Progenitor cell of endocrine pancreas (in vitro differentiated cells): ENCODE measurements at regions not wholly inside any gene's neighbourhood (a gene's known extent, or its start where the extent isn't known, plus 50 kb on each side); places are given as distances from the start of the nearest gene placed in this dataset.

Experiments
- DNase-seq: peaks from one replicate; pipeline ENCODE4 v3.0.0; 2021; ENCODE audit warnings: low spot score; ENCODE audit not compliant: unreplicated experiment
- H3K27ac Mint-ChIP-seq: 2 replicates; pipeline ENCODE4 v1.8.0; 2021; ENCODE audit warnings: mild to moderate bottlenecking, moderate library complexity, mixed read lengths
- H3K27me3 Mint-ChIP-seq: 2 replicates; pipeline ENCODE4 v1.8.0; 2021; ENCODE audit warnings: mixed read lengths
- H3K36me3 Mint-ChIP-seq: 2 replicates; pipeline ENCODE4 v1.8.0; 2022; ENCODE audit warnings: mixed read lengths; ENCODE audit not compliant: insufficient read depth
- H3K4me1 Mint-ChIP-seq: 2 replicates; pipeline ENCODE4 v1.8.0; 2021; ENCODE audit warnings: low read depth, mixed read lengths
- H3K4me3 Mint-ChIP-seq: 2 replicates; pipeline ENCODE4 v1.8.0; 2021; ENCODE audit warnings: low read depth, mild to moderate bottlenecking, moderate library complexity, mixed read lengths
- H3K9me3 Mint-ChIP-seq: 2 replicates; pipeline ENCODE4 v1.8.0; 2021; ENCODE audit warnings: low read depth, mixed read lengths
- TF ChIP-seq, protein P1 (sequence below): fragments of 200-600 bp; sonication (generic); IDR thresholded peaks from one replicate; pipeline ENCODE4 v1.5.0; 2021; ENCODE audit warnings: antibody characterized with exemption, mild to moderate bottlenecking; ENCODE audit not compliant: unreplicated experiment

GRCh38 chr10:128874331-128874730, 592.7 kb upstream of the MGMT start:
- H3K27me3 Mint-ChIP-seq = peaks cover 25% of the 10 kb centered on the region
- no peak overlapping the region for H3K27ac Mint-ChIP-seq
- no peak for DNase-seq
- H3K4me3 Mint-ChIP-seq = no peak overlapping the region
- H3K9me3 Mint-ChIP-seq = no peaks in the 10 kb centered on the region
- H3K36me3 Mint-ChIP-seq = no peaks in the 10 kb centered on the region
- TF ChIP-seq, protein P1, sequence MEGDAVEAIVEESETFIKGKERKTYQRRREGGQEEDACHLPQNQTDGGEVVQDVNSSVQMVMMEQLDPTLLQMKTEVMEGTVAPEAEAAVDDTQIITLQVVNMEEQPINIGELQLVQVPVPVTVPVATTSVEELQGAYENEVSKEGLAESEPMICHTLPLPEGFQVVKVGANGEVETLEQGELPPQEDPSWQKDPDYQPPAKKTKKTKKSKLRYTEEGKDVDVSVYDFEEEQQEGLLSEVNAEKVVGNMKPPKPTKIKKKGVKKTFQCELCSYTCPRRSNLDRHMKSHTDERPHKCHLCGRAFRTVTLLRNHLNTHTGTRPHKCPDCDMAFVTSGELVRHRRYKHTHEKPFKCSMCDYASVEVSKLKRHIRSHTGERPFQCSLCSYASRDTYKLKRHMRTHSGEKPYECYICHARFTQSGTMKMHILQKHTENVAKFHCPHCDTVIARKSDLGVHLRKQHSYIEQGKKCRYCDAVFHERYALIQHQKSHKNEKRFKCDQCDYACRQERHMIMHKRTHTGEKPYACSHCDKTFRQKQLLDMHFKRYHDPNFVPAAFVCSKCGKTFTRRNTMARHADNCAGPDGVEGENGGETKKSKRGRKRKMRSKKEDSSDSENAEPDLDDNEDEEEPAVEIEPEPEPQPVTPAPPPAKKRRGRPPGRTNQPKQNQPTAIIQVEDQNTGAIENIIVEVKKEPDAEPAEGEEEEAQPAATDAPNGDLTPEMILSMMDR = no peak
- H3K4me1 Mint-ChIP-seq = no peaks in the 10 kb centered on the region

DNA sequence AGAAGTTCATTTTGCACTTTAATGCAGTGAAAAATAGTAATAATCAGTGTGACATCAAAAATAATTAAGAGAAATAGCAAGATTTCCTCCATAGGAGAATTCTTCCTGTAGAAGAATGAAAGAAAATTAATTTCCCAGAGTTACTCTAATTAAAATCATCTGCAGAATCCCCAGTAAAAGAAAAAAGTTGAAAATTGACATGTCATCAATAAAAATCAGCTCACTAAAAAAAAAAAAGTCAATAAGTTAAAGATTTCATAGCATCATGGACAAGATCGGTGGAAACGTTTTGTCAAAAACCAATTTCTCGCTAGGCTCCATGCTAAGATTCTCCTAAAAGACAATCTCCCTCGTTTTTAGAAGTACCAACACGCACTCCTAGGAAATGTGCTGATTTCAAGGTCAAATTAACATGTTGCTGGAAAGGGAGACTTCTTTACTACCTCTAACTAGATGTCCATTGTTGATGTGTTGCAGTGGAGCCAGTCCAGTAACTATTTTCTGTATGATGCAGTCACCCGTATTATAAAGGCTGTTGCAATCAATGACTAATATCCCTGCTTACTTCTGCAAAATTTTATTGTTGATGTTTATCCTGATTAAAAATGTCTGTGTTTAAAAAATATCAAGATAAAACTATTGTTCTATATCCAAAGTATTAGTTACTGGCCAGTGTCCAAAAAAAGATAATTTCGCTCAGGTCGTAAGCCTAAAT, 591.9 kb upstream of the MGMT start:
- no peak for DNase-seq
- H3K9me3 Mint-ChIP-seq = no peaks in the 10 kb centered on the region
- TF ChIP-seq, protein P1 = no peak

GRCh38 chr10:128875956-128876736, 590.9 kb upstream of the MGMT start:
- Mint-ChIP-seq H3K4me1 (no peaks in the 10 kb centered on the region), H3K9me3 (no peaks in the 10 kb centered on the region), H3K36me3 (no peaks in the 10 kb centered on the region), H3K27ac (no peak overlapping the region), H3K27me3 (peaks cover 33% of the 10 kb centered on the region), H3K4me3 (no peak overlapping the region)
- TF ChIP-seq, protein P1 = no peak
- no peak for DNase-seq

More for the DNA sequence above, 591.9 kb upstream of the MGMT start:
- Mint-ChIP-seq H3K36me3 (no peaks in the 10 kb centered on the region), H3K27me3 (peaks cover 30% of the 10 kb centered on the region), H3K27ac (no peak overlapping the region), H3K4me1 (no peaks in the 10 kb centered on the region), H3K4me3 (no peak overlapping the region)

DNA sequence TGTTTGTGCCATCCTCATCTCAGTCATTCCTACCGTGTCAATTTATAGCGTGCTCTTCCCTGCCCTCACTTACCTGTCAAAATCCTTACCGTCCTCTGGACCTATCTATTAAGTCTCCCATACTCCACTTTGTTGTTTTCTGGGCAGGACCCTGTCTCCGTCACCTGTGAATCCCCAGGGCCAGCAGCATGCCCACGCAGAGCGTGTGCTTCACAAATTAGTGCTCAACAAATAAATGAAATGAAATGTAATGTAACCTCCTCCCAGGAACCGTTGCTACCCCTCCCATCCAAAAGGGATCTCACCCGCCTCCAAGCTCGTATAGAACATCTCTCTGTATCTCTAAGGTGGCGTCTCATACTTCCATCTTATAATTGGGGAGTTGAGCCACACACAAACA, 589.9 kb upstream of the MGMT start:
- Mint-ChIP-seq H3K27ac (no peak overlapping the region), H3K4me1 (no peaks in the 10 kb centered on the region)
- no peak for DNase-seq

GRCh38 chr10:128877936-128878335, 589.1 kb upstream of the MGMT start:
- H3K4me3 Mint-ChIP-seq = no peak overlapping the region
- H3K9me3 Mint-ChIP-seq = no peaks in the 10 kb centered on the region
- no peaks in the 10 kb centered on the region for H3K36me3 Mint-ChIP-seq
- no peak for DNase-seq
- no peaks in the 10 kb centered on the region for H3K4me1 Mint-ChIP-seq
- H3K27ac Mint-ChIP-seq = no peak overlapping the region
- H3K27me3 Mint-ChIP-seq = peaks cover 34% of the 10 kb centered on the region
- TF ChIP-seq, protein P1 = no peak

More for the DNA sequence above, 589.9 kb upstream of the MGMT start:
- Mint-ChIP-seq H3K4me3 (no peak overlapping the region), H3K9me3 (no peaks in the 10 kb centered on the region), H3K27me3 (peaks cover 34% of the 10 kb centered on the region), H3K36me3 (no peaks in the 10 kb centered on the region)
- TF ChIP-seq, protein P1 = no peak
